Right atrium auricular region (tissue), 2 donors: ENCODE measurements at regions not wholly inside any gene's neighbourhood (a gene's known extent, or its start where the extent isn't known, plus 50 kb on each side); places are given as distances from the start of the nearest gene placed in this dataset.

Experiments
- DNase-seq: peaks from one replicate; pipeline ENCODE4 v3.0.0-alpha.2; 2019; ENCODE audit warnings: low spot score
- H3K27ac ChIP-seq, 2 donors: fragments of 200-600 bp; sonication (generic); 1 replicate in 1 of 2; 2 replicates in 1 of 2; pipeline ENCODE4 v1.5.1; 2016 to 2019
- H3K27me3 ChIP-seq, 2 donors: fragments of 200-600 bp; sonication (generic); one replicate each; pipeline versions ENCODE4 v1.5.1 to v1.6.0; 2017 to 2019
- H3K36me3 ChIP-seq: fragments of 200-600 bp; sonication (generic); one replicate; pipeline ENCODE4 v1.5.1; 2016
- H3K4me1 ChIP-seq, 2 donors: fragments of 200-600 bp; sonication (generic); one replicate each; pipeline versions ENCODE4 v1.5.1 to v1.6.0; 2017 to 2019
- H3K4me3 ChIP-seq, 2 donors: fragments of 200-600 bp; sonication (generic); 1 replicate in 1 of 2; 2 replicates in 1 of 2; pipeline ENCODE4 v1.5.1; 2017 to 2019; ENCODE audit warnings: mild to moderate bottlenecking in 1 of 2, moderate library complexity in 1 of 2
- H3K9me3 ChIP-seq, 2 donors: fragments of 200-600 bp; sonication (generic); one replicate each; pipeline ENCODE4 v1.5.1; 2019
- TF ChIP-seq, protein P1 (sequence below), 2 donors: fragments of 200-600 bp; sonication (generic); IDR thresholded peaks; one replicate each; pipeline ENCODE4 v1.5.1; 2019; ENCODE audit warnings: antibody characterized with exemption in 2 of 2

DNA sequence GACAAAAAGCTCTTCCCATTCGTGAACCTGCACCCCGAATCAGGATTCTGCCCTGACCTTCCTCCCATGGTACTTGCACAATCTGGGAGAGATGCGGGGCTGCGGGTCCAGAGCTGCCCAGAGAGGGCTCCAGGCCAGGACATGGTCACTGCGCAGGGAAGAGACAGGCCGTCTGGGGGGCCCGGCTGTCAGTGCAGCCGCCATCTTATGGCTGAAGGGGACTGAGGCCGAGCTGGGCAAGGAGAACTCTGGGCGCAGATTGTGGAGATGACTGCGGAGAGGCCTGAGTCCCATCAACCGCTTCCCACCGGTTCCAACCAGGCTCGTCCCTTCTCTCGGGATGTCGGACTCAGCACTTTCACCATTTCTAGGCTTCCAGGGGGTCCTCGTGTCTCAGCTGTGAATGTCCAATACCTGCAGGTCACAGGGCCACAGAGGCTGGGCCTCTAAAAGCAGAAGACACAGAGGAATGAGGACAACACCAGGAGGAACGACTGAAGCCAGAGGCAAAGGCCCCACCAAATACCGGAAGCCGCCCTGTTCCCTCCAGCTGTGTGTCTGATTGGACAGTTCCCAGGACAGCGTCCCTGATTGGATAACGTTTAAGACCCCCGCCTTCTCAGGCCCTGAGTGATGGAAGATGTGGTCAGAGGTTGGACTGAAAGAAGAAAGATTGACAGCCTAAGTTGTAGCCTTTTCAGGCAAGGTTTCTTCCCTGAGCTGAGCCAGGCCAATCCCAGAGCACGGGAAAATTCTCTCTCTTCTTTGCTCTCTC is 117.1 kb upstream of the ZNF91 start:
- Histone ChIP-seq H3K27me3 (no peaks in the 10 kb centered on the region), H3K4me3 (no peak overlapping the region), H3K27ac (no peak overlapping the region), H3K36me3 (no peaks in the 10 kb centered on the region), H3K4me1 (peaks cover 0 to 4% of the 10 kb centered on the region in 2 donors), H3K9me3 (no peaks in the 10 kb centered on the region)
- TF ChIP-seq, protein P1, sequence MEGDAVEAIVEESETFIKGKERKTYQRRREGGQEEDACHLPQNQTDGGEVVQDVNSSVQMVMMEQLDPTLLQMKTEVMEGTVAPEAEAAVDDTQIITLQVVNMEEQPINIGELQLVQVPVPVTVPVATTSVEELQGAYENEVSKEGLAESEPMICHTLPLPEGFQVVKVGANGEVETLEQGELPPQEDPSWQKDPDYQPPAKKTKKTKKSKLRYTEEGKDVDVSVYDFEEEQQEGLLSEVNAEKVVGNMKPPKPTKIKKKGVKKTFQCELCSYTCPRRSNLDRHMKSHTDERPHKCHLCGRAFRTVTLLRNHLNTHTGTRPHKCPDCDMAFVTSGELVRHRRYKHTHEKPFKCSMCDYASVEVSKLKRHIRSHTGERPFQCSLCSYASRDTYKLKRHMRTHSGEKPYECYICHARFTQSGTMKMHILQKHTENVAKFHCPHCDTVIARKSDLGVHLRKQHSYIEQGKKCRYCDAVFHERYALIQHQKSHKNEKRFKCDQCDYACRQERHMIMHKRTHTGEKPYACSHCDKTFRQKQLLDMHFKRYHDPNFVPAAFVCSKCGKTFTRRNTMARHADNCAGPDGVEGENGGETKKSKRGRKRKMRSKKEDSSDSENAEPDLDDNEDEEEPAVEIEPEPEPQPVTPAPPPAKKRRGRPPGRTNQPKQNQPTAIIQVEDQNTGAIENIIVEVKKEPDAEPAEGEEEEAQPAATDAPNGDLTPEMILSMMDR (IDR thresholded peaks at IDR 0.05) = no peak
- no peak for DNase-seq

DNA sequence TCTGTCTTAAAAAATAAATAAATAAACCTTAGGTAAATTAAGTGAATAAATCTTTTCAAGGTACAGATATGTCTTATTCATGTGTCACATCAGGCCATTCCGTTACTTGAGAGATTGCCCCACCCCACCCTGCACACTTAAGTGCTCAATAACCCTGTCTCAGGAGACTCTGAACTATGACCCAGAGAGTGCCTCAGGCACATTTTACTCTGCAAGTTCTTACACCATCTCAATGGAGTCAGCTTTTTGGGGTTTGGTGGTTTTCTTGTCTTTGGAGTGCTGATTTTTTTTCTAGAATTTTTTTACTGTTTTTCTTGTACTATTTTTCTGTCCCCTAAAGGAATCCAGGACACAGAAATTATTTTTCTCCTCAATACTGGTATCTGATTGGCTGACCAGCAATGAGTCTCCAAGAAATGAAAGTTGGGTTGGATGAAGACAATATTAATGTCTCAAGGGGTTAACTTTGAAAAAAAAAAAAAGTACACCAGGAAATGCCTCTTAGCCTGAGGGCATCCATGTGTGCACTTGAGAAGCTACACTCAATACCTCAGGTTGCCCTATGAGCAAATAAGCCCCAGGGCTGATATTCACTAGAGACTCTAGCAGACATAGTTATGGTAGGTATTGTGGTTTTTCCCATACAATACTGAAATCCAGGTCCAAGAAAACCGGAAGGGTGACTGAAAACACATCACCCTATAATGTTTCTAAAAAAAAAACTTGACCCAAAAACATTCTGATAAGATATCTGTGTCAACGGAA is 114.6 kb upstream of the ZNF91 start:
- TF ChIP-seq, protein P1 (IDR thresholded peaks at IDR 0.05) = no peak
- H3K27me3 ChIP-seq = no peaks in the 10 kb centered on the region
- H3K4me1 ChIP-seq = peaks cover 0 to 4% of the 10 kb centered on the region in 2 donors
- no peaks in the 10 kb centered on the region for H3K36me3 ChIP-seq
- no peak for DNase-seq
- H3K9me3 ChIP-seq = no peaks in the 10 kb centered on the region
- H3K4me3 ChIP-seq = no peak overlapping the region
- no peak overlapping the region for H3K27ac ChIP-seq

DNA sequence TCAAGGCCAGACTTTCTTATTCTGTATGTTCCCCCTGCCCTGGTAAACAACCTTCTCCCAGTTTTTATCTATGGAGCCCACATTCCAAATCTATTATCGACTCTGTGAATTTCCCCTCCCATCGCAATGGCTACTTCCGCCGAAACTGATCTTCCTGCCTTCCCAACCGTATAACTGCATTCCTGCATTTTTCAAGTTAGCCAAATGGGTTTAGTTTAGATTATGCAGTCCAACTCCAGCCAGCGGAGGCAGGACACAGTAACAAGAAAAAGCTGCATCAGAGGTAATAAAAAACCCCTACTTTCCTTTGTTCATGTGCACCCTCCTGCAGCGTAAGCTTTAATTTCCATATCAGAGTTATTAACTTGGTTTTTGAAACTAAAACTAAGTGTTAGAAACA is 112.2 kb upstream of the ZNF91 start:
- H3K4me3 ChIP-seq = no peak overlapping the region
- no peaks in the 10 kb centered on the region for H3K36me3 ChIP-seq
- TF ChIP-seq, protein P1 (IDR thresholded peaks at IDR 0.05) = no peak
- H3K4me1 ChIP-seq = no peaks in the 10 kb centered on the region
- no peak overlapping the region for H3K27ac ChIP-seq
- H3K9me3 ChIP-seq = no peaks in the 10 kb centered on the region
- no peak for DNase-seq
- H3K27me3 ChIP-seq = no peaks in the 10 kb centered on the region

DNA sequence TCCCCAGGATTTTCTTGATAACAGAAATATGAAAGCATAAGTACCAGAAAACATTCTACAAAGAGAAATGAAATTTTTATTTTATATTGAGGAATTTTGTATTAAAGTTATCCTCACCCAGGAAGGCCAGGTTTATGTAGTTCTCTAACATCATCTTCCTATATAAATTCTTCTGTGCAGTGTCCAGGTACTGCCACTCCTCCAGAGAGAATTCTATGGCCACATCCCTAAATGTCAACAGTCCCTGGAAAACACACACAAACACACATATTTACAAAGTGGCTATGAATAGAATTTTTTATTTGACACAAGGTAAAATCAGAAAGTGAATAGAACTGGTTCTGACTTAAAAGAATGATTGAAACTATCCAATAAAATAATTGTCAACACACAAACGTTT is 110.5 kb upstream of the ZNF91 start:
- Histone ChIP-seq H3K4me3 (no peak overlapping the region), H3K36me3 (no peaks in the 10 kb centered on the region), H3K27me3 (no peaks in the 10 kb centered on the region), H3K27ac (no peak overlapping the region), H3K4me1 (no peaks in the 10 kb centered on the region), H3K9me3 (no peaks in the 10 kb centered on the region)
- no peak for DNase-seq
- TF ChIP-seq, protein P1 (IDR thresholded peaks at IDR 0.05) = no peak

DNA sequence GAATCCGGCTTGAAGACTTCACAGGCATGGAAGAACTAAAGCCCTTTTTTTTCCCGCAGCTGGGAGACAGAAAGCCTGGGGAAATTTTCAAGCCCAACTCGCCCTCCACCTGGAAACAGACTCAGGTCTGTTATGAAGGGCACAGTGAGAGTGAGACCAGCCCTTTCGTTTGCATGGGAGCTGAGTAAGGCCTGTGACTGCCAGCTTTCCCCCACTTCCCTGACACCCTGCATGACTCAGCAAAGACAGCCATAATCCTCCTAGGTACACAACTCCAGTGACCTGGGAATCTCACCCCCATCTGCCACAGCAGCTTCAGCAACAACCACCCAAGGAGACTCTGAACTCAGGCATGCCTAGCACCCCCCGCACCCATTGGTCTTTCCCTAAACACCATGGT is 87.6 kb upstream of the ZNF91 start:
- no peaks in the 10 kb centered on the region for H3K36me3 ChIP-seq
- no peaks in the 10 kb centered on the region for H3K27me3 ChIP-seq
- no peak overlapping the region for H3K27ac ChIP-seq
- H3K9me3 ChIP-seq = no peaks in the 10 kb centered on the region
- no peaks in the 10 kb centered on the region for H3K4me1 ChIP-seq
- no peak for DNase-seq
- no peak overlapping the region for H3K4me3 ChIP-seq
- TF ChIP-seq, protein P1 (IDR thresholded peaks at IDR 0.05) = no peak
